Muscle of leg (tissue), 3 donors: ENCODE measurements at regions not wholly inside any gene's neighbourhood (a gene's known extent, or its start where the extent isn't known, plus 50 kb on each side); places are given as distances from the start of the nearest gene placed in this dataset.

Experiments used
- DNase-seq: peaks from one replicate; pipeline ENCODE4 v3.0.0; 2013
- H3K27ac ChIP-seq: one replicate; pipeline ENCODE4 v1.5.1; 2013; ENCODE audit warnings: mild to moderate bottlenecking, low read length, control low read depth
- H3K27me3 ChIP-seq: one replicate; pipeline ENCODE4 v1.6.1; 2013; ENCODE audit warnings: low read length; ENCODE audit not compliant: control insufficient read depth, insufficient read depth
- H3K36me3 ChIP-seq: one replicate; pipeline ENCODE4 v1.6.1; 2013; ENCODE audit warnings: low read length; ENCODE audit not compliant: control insufficient read depth, insufficient read depth
- H3K4me1 ChIP-seq: one replicate; pipeline ENCODE4 v1.6.1; 2013; ENCODE audit warnings: low read length; ENCODE audit not compliant: control insufficient read depth, insufficient read depth
- H3K4me3 ChIP-seq: one replicate; pipeline ENCODE4 v1.5.1; 2013; ENCODE audit warnings: low read length, control low read depth
- H3K9me3 ChIP-seq: replicated peaks from 2 replicates; pipeline ENCODE4 v1.6.1; 2013; ENCODE audit warnings: low read depth, low read length; ENCODE audit not compliant: control insufficient read depth
- WGBS: methylation state at CpG from one replicate; pipeline ENCODE4 v1.1.5; 2013; ENCODE audit warnings: missing lambda C conversion rate; ENCODE audit not compliant: insufficient coverage; 5-methylcytosine and 5-hydroxymethylcytosine counted together

DNA sequence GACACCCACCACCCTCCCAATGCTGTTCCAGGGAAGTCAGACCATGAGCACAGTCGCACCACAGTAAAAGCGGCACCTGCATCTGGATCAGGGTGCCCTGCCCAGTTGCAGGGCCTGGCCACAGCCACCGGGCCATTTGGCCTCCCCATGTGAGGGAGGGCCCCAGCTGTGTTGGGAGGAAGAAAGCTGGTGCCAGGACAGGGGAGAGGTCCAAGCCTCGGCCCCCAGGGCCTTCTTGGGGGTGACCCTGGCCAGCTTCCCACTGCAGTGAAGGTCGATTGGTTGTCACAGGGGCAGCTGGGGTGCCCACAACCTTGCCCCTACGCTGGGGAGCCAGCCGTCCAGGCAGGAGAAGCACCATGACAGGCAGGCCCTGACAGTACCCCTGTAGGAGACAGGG, 183.2 kb upstream of the RAB6C start:
- H3K27me3 ChIP-seq = no peaks in the 10 kb centered on the region
- no peaks in the 10 kb centered on the region for H3K9me3 ChIP-seq
- no peak overlapping the region for H3K4me3 ChIP-seq
- WGBS = 79% methylated on average over 6 of the region's 7 CpGs
- H3K36me3 ChIP-seq = no peaks in the 10 kb centered on the region
- H3K27ac ChIP-seq = no peak overlapping the region
- no peak for DNase-seq
- no peaks in the 10 kb centered on the region for H3K4me1 ChIP-seq

GRCh38 chr2:129796801-129797488, 182.5 kb upstream of the RAB6C start:
- Histone ChIP-seq H3K27ac (no peak overlapping the region), H3K36me3 (no peaks in the 10 kb centered on the region), H3K4me3 (no peak overlapping the region), H3K4me1 (no peaks in the 10 kb centered on the region), H3K9me3 (no peaks in the 10 kb centered on the region), H3K27me3 (no peaks in the 10 kb centered on the region)
- WGBS = 58% methylated on average over 8 of the region's 9 CpGs
- no peak for DNase-seq

GRCh38 chr2:129797489-129798300, 181.8 kb upstream of the RAB6C start:
- Histone ChIP-seq H3K4me3 (no peak overlapping the region), H3K27ac (no peak overlapping the region), H3K4me1 (no peaks in the 10 kb centered on the region), H3K36me3 (no peaks in the 10 kb centered on the region), H3K9me3 (no peaks in the 10 kb centered on the region), H3K27me3 (no peaks in the 10 kb centered on the region)
- no peak for DNase-seq
- 57% methylated on average over 8 of the region's 16 CpGs for WGBS

GRCh38 chr2:129798301-129798581, 181.2 kb upstream of the RAB6C start:
- Histone ChIP-seq H3K36me3 (no peaks in the 10 kb centered on the region), H3K27me3 (no peaks in the 10 kb centered on the region), H3K27ac (no peak overlapping the region), H3K4me1 (no peaks in the 10 kb centered on the region), H3K4me3 (no peak overlapping the region), H3K9me3 (no peaks in the 10 kb centered on the region)
- DNase-seq = no peak
- WGBS = 84% methylated on average over 7 of the region's 9 CpGs

DNA sequence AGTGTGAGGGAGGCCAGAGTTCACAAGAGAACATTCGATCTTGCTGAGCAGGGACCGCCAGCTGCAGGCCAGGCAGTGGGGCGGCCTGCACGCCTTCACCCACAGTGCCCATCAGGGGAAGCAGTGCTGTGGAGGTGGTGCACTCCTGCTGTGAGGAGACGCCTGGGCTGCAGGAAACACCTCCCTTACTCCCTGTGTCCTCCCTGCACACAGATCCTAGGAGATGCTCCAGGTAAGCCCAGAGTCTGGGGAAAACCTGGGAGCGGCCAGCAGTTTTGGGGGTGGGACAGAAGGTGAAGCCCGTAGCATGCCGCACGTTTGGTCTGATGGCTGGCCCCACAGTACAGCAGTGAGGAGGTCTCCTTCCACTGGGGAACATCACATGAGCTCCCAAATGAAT, 180.8 kb upstream of the RAB6C start:
- Histone ChIP-seq H3K27me3 (no peaks in the 10 kb centered on the region), H3K27ac (no peak overlapping the region), H3K4me1 (no peaks in the 10 kb centered on the region), H3K36me3 (no peaks in the 10 kb centered on the region), H3K9me3 (no peaks in the 10 kb centered on the region), H3K4me3 (no peak overlapping the region)
- DNase-seq = no peak
- WGBS = 81% methylated on average over 8 of the region's 9 CpGs

DNA sequence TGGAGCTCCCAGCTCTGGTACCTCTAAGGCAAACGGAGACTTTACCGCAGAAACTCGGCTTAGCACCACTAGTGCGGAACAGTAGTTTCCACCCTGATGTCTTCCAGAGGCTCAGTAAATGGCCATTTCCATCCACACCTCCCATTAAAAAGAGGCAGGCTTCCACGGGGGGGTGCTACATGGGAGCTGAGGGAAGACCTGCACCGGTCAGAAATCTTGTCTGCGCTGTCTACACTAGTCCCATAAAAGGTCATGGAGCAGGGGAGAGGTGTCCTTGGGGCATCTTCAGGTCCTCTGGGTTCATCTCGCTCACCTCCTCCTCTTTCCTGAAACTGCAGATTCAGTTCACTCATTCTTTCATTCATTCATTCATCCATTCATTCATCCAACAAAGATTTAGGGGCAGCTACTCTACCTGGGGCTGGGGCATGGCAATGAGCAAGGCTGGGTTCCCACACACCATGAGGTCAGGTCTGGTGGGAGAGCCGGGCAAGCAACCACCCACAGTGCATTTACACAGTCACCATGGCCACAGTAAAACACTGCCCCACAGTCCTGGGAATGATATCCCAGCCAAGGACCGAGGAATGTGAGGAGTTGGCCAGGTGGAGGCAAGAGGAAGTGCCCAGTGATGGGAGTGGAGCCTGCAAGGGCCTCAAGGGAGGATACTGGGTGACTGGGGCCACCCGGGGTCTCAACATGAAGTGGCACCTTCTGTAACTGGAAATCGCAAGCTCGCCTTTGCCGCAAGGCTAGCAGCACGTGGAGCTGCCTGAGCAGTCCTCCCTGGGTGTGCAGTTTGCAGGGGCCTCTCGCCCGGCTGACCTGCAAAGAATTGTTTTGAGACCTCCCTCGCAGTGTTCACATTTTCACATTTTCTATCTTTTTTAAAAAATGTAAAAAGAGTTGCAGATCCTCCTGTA, 180.2 kb upstream of the RAB6C start:
- Histone ChIP-seq H3K4me3 (no peak overlapping the region), H3K4me1 (no peaks in the 10 kb centered on the region), H3K27ac (no peak overlapping the region), H3K9me3 (no peaks in the 10 kb centered on the region), H3K27me3 (no peaks in the 10 kb centered on the region), H3K36me3 (no peaks in the 10 kb centered on the region)
- no peak for DNase-seq
- 85% methylated on average over 7 of the region's 18 CpGs for WGBS

DNA sequence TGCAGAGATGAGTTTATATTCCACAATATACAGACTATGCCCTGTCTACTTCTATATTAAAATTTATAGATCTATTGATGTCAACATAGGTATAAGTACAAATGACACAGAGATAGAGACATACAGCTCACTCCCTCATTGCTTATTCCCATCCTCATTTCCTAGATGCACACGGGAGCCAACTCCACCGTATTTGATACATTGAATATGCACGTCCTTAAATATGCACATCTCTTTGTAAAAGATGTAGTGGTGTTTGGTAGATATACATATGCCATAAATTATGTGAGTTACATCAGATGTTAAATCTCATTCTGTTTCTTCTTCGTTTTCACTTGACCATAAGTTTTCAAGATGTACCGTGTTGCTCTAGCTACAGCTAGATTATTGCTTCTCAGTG, 179.2 kb upstream of the RAB6C start:
- Histone ChIP-seq H3K27ac (no peak overlapping the region), H3K4me1 (no peaks in the 10 kb centered on the region), H3K4me3 (no peak overlapping the region), H3K36me3 (no peaks in the 10 kb centered on the region), H3K9me3 (no peaks in the 10 kb centered on the region), H3K27me3 (no peaks in the 10 kb centered on the region)
- DNase-seq = no peak
- WGBS = 90% methylated on average over 2 of the region's 5 CpGs

DNA sequence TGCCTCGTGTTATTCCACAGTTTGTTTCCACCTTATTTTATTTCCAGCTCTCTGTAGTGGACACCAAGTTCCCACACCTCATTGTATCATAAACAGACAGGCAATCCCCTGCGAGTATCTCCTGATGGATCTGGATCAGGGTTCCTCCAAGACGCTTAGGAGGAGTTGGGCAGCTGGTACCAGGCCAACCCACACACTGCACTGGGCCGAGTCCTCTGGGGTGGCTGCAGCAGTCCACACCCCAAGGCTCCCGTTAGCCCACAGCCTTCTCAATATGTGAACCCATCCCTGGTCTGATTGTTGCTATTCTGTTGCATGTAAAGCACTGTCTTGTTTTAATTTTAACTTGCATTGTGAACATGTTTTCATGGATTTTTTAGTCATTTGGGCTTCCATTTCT, 178.8 kb upstream of the RAB6C start:
- 55% methylated on average over 3 of the region's 5 CpGs for WGBS
- Histone ChIP-seq H3K36me3 (no peaks in the 10 kb centered on the region), H3K4me3 (no peak overlapping the region), H3K27ac (no peak overlapping the region), H3K4me1 (no peaks in the 10 kb centered on the region), H3K27me3 (no peaks in the 10 kb centered on the region), H3K9me3 (no peaks in the 10 kb centered on the region)
- no peak for DNase-seq

GRCh38 chr2:129801575-129801974, 177.9 kb upstream of the RAB6C start:
- no peak for DNase-seq
- Histone ChIP-seq H3K36me3 (no peaks in the 10 kb centered on the region), H3K27ac (no peak overlapping the region), H3K27me3 (no peaks in the 10 kb centered on the region), H3K4me3 (no peak overlapping the region), H3K9me3 (no peaks in the 10 kb centered on the region), H3K4me1 (no peaks in the 10 kb centered on the region)
- WGBS = 50% methylated on average over 1 of the region's 1 CpG

DNA sequence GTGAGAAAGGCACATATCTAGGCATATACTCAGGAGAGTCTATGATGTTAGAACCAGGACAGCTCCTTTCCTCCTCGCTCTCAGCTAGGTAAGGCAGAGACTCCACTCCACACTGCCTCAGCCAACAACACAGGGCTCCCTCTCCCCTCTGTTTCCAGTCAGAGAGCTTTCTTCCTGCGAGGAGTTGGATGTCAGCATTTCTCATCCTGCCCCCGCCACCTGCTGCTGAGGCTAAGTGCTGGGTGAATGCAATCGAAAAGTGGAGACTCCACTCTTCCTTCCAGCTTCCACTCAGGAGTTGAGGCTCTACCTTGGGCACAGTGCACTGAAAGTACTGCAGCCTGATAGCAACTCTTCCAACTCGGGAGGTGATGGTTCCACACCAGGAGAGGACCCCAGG, 177.2 kb upstream of the RAB6C start:
- 70% methylated on average over 2 of the region's 5 CpGs for WGBS
- Histone ChIP-seq H3K36me3 (no peaks in the 10 kb centered on the region), H3K27me3 (no peaks in the 10 kb centered on the region), H3K4me1 (no peaks in the 10 kb centered on the region), H3K27ac (no peak overlapping the region), H3K9me3 (no peaks in the 10 kb centered on the region), H3K4me3 (no peak overlapping the region)
- no peak for DNase-seq
